ENCODE measurements at regions not wholly inside any gene's neighbourhood (a gene's known extent, or its start where the extent isn't known, plus 50 kb on each side); places are given as distances from the start of the nearest gene placed in this dataset.

- intact Hi-C loops (cut with DNase I), result no loop called here
- ATAC-seq (no peak), DNase-seq (ENCODE audit: low spot score) (no peak)
Measured at GRCh38 chr9:26358836-26359235, 533.8 kb downstream of the CAAP1 start.

GRCh38 chr9:26357803-26358344 lies 534.7 kb downstream of the CAAP1 start:
- ATAC-seq, result no peak
- no peak for DNase-seq (ENCODE audit: low spot score)
- intact Hi-C loops (cut with DNase I), result no loop called here

- intact Hi-C loops (cut with DNase I), result no loop called here
- ATAC-seq (no peak), DNase-seq (ENCODE audit: low spot score) (no peak)
Measured at GRCh38 chr9:26356491-26356890, 536.1 kb downstream of the CAAP1 start.

- intact Hi-C loops (cut with DNase I), result no loop called here
- DNase-seq (ENCODE audit: low spot score), result peak; percentile 51
- peak; percentile 32 for ATAC-seq
Measured at GRCh38 chr9:26346942-26347477, 545.6 kb downstream of the CAAP1 start.

GRCh38 chr9:26341545-26341944 lies 551.1 kb downstream of the CAAP1 start:
- no peak for DNase-seq (ENCODE audit: low spot score)
- peak; percentile 84 for ATAC-seq
- intact Hi-C loops (cut with DNase I), result no loop called here

- ATAC-seq (no peak), DNase-seq (ENCODE audit: low spot score) (no peak)
- intact Hi-C loops (cut with DNase I), result no loop called here
Measured at GRCh38 chr9:26339796-26340195, 552.8 kb downstream of the CAAP1 start.

GRCh38 chr9:26335116-26335515 lies 557.5 kb downstream of the CAAP1 start:
- DNase-seq (ENCODE audit: low spot score) (no peak), ATAC-seq (no peak)
- intact Hi-C loops (cut with DNase I), result no loop called here

GRCh38 chr9:26334706-26335105 lies 557.9 kb downstream of the CAAP1 start:
- intact Hi-C loops (cut with DNase I), result no loop called here
- ATAC-seq (no peak), DNase-seq (ENCODE audit: low spot score) (no peak)

- no peak for DNase-seq (ENCODE audit: low spot score)
- ATAC-seq, result no peak
- intact Hi-C loops (cut with DNase I), result no loop called here
Measured at GRCh38 chr9:26331223-26331622, 561.4 kb downstream of the CAAP1 start.

GRCh38 chr9:26329974-26330373 lies 562.6 kb downstream of the CAAP1 start:
- intact Hi-C loops (cut with DNase I), result no loop called here
- no peak for ATAC-seq
- DNase-seq (ENCODE audit: low spot score), result no peak

GRCh38 chr9:26326563-26326962 lies 566.0 kb downstream of the CAAP1 start:
- intact Hi-C loops (cut with DNase I), result no loop called here
- no peak for DNase-seq (ENCODE audit: low spot score)

GRCh38 chr9:26325444-26325829 lies 567.2 kb downstream of the CAAP1 start:
- intact Hi-C loops (cut with DNase I), result no loop called here
- DNase-seq (ENCODE audit: low spot score) (no peak), ATAC-seq (no peak)

More at GRCh38 chr9:26326563-26326962, 566.0 kb downstream of the CAAP1 start:
- ATAC-seq, result peak; percentile 76

- intact Hi-C loops (cut with DNase I), result no loop called here
- no peak for DNase-seq (ENCODE audit: low spot score)
- peak; percentile 57 for ATAC-seq
Measured at GRCh38 chr9:26324786-26325443, 567.7 kb downstream of the CAAP1 start.

GRCh38 chr9:26321935-26322334 lies 570.7 kb downstream of the CAAP1 start:
- DNase-seq (ENCODE audit: low spot score) (no peak), ATAC-seq (no peak)
- intact Hi-C loops (cut with DNase I), result no loop called here

GRCh38 chr9:26319859-26320258 lies 572.7 kb downstream of the CAAP1 start:
- DNase-seq (ENCODE audit: low spot score), result no peak
- intact Hi-C loops (cut with DNase I), result no loop called here
- no peak for ATAC-seq

GRCh38 chr9:26313108-26313507 lies 579.5 kb downstream of the CAAP1 start:
- no peak for DNase-seq (ENCODE audit: low spot score)
- intact Hi-C loops (cut with DNase I), result no loop called here
- no peak for ATAC-seq

- DNase-seq (ENCODE audit: low spot score) (no peak), ATAC-seq (no peak)
- intact Hi-C loops (cut with DNase I), result no loop called here
Measured at GRCh38 chr9:26311463-26311995, 581.1 kb downstream of the CAAP1 start.

- ATAC-seq (no peak), DNase-seq (ENCODE audit: low spot score) (no peak)
- intact Hi-C loops (cut with DNase I), result no loop called here
Measured at GRCh38 chr9:26310294-26310693, 582.3 kb downstream of the CAAP1 start.

GRCh38 chr9:26308328-26308727 lies 584.3 kb downstream of the CAAP1 start:
- no peak for ATAC-seq
- intact Hi-C loops (cut with DNase I), result no loop called here
- no peak for DNase-seq (ENCODE audit: low spot score)

GRCh38 chr9:26301659-26302058 lies 590.9 kb downstream of the CAAP1 start:
- ATAC-seq, result no peak
- intact Hi-C loops (cut with DNase I), result no loop called here

GRCh38 chr9:26301046-26301445 lies 591.6 kb downstream of the CAAP1 start:
- no peak for ATAC-seq
- no peak for DNase-seq (ENCODE audit: low spot score)
- intact Hi-C loops (cut with DNase I), result no loop called here

More at GRCh38 chr9:26301659-26302058, 590.9 kb downstream of the CAAP1 start:
- no peak for DNase-seq (ENCODE audit: low spot score)
